Gastroesophageal sphincter (tissue), 4 donors: ENCODE measurements at regions not wholly inside any gene's neighbourhood (a gene's known extent, or its start where the extent isn't known, plus 50 kb on each side); places are given as distances from the start of the nearest gene placed in this dataset.
"Not testable (repeated sequence)": the region's sequence is repeated elsewhere in the genome, so short reads cannot be mapped to it uniquely, and the experiment has no call there.

Experiments
- ATAC-seq: fragments of 150-250 bp; one replicate; pipeline ENCODE4 v1.9.1; 2016; ENCODE audit warnings: mild to moderate bottlenecking, moderate library complexity
- H3K27ac ChIP-seq, 4 donors: fragments of 200-600 bp; sonication (generic) in 3 of 4; 1 replicate in 3 of 4; 2 replicates in 1 of 4; pipeline ENCODE4 v1.5.1; 2016 to 2019
- H3K27me3 ChIP-seq: fragments of 200-600 bp; sonication (generic); one replicate; pipeline ENCODE4 v1.5.1; 2019
- H3K36me3 ChIP-seq, 2 donors: fragments of 200-600 bp; sonication (generic); one replicate each; pipeline ENCODE4 v1.5.1; 2019; ENCODE audit warnings: control low read depth in 1 of 2
- H3K4me1 ChIP-seq, 3 donors: fragments of 200-600 bp; sonication (generic); 1 replicate in 2 of 3; 2 replicates in 1 of 3; pipeline ENCODE4 v1.5.1; 2016 to 2019; ENCODE audit warnings: control low read depth in 2 of 3
- H3K4me3 ChIP-seq, 2 donors: fragments of 200-600 bp; sonication (generic); one replicate each; pipeline ENCODE4 v1.5.1; 2019; ENCODE audit warnings: mild to moderate bottlenecking in 1 of 2, moderate library complexity in 1 of 2
- H3K9me3 ChIP-seq, 3 donors: fragments of 200-600 bp; sonication (generic); one replicate each; pipeline ENCODE4 v1.5.1; 2017 to 2019; ENCODE audit warnings: control low read depth in 2 of 3
- EP300 ChIP-seq: sonication (generic); formaldehyde crosslinking; IDR thresholded peaks from one replicate; pipeline ENCODE4 v1.6.1; 2017; ENCODE audit warnings: antibody characterized with exemption, mild to moderate bottlenecking
- POLR2A ChIP-seq, 2 donors: fragments of 450-650 bp; IDR thresholded peaks; one replicate each; pipeline ENCODE4 v1.6.1; 2017; ENCODE audit warnings: antibody characterized with exemption in 2 of 2, mild to moderate bottlenecking in 2 of 2, moderate library complexity in 1 of 2
- POLR2AphosphoS5 ChIP-seq: sonication (generic); formaldehyde crosslinking; IDR thresholded peaks from one replicate; pipeline ENCODE4 v1.6.1; 2017; ENCODE audit warnings: antibody characterized with exemption
- WGBS, 2 donors: methylation state at CpG; one replicate each; pipeline ENCODE4 v1.1.5; 2018; ENCODE audit warnings: low coverage in 1 of 2; 5-methylcytosine and 5-hydroxymethylcytosine counted together
- TF ChIP-seq, protein P1 (sequence below), 4 experiments: fragments of 200-600 bp in 2 of 4; fragments of 450-650 bp in 2 of 4; sonication (generic) in 1 of 4; IDR thresholded peaks; one replicate each; pipeline ENCODE4 v1.5.1; 2017 to 2019; ENCODE audit warnings: antibody characterized with exemption in 4 of 4, mild to moderate bottlenecking in 2 of 4, moderate library complexity in 2 of 4

DNA sequence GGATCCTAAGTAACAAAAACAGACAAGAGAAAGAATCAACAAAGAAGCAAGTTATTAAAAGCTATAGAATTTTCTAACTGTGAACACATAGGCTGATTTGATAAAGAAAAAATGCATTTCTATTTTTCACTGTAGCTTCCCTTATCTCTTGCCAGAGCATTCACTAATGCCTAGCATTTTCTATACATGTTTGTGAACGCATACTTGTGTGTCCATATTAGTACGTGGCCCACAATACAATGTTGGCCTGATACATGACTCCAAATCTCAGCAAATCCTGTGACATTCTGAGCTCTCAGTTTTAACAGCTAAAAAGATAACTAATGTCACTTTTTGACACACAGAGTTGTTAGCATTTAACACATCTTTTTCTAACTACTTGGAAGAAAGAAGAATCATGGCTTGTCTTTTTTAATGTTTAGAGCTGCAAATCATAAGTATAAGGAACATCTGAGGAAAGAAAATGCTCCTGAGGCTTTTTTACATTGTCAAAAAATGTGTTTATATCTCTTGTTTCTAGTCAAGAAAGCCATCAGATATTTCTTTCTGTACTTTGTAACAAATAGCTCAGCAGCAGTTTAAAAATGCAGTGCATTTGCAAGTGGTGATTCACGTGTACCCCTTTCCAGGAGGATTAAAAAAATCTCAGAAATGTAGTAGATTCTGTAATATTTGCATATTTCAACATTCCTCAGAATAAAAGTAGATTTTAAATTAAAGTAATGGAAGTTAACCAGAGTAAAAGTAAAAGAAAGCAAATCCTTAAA is 1646.8 kb upstream of the TMEFF2 start:
- ATAC-seq = no peak
- H3K4me3 ChIP-seq = no peak overlapping the region
- 50 to 58% methylated on average over 3 of the region's 3 CpGs for WGBS, 2 donors
- TF ChIP-seq POLR2AphosphoS5 (no peak), POLR2A (IDR thresholded peaks at IDR 0.05) (no peak), EP300 (no peak)
- TF ChIP-seq, protein P1, sequence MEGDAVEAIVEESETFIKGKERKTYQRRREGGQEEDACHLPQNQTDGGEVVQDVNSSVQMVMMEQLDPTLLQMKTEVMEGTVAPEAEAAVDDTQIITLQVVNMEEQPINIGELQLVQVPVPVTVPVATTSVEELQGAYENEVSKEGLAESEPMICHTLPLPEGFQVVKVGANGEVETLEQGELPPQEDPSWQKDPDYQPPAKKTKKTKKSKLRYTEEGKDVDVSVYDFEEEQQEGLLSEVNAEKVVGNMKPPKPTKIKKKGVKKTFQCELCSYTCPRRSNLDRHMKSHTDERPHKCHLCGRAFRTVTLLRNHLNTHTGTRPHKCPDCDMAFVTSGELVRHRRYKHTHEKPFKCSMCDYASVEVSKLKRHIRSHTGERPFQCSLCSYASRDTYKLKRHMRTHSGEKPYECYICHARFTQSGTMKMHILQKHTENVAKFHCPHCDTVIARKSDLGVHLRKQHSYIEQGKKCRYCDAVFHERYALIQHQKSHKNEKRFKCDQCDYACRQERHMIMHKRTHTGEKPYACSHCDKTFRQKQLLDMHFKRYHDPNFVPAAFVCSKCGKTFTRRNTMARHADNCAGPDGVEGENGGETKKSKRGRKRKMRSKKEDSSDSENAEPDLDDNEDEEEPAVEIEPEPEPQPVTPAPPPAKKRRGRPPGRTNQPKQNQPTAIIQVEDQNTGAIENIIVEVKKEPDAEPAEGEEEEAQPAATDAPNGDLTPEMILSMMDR (IDR thresholded peaks at IDR 0.05) = no peak
- H3K4me1 ChIP-seq = no peaks in the 10 kb centered on the region
- no peaks in the 10 kb centered on the region for H3K36me3 ChIP-seq
- H3K27me3 ChIP-seq = no peaks in the 10 kb centered on the region
- no peaks in the 10 kb centered on the region for H3K9me3 ChIP-seq
- H3K27ac ChIP-seq = no peak overlapping the region

DNA sequence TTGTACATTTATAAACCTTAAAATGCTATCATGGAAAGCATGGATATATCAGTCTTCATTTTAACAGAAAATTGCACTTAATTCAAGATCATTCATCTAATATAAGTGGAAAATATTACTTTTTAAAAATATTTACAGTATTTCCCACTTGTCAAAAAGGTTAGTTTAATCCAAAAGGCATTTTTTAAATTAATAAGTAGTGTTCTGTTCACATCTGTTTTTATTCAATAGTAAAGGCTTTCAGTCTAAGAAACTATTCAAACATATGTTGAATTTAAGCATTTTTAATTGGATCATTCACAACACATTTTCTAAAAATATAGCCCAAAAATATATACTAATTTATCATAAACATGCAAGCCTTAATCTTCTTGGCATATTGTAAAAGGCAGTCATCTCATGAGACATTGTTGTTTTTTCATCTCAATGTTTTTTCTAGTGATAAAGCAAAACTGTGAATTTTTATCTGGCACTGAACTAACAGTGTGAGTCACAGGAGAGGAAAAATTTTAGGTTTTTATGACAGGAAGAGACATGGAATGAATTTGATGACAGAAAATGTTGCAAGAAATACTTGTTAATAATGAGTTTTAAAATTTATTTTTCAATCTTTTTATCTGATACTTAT is 1642.5 kb upstream of the TMEFF2 start:
- ATAC-seq = no peak
- Histone ChIP-seq H3K4me1 (no peaks in the 10 kb centered on the region), H3K27me3 (no peaks in the 10 kb centered on the region), H3K4me3 (no peak overlapping the region), H3K27ac (no peak overlapping the region), H3K9me3 (peaks cover 0 to 9% (median 0%) of the 10 kb centered on the region in 3 donors), H3K36me3 (no peaks in the 10 kb centered on the region)
- TF ChIP-seq EP300 (no peak), POLR2AphosphoS5 (no peak), POLR2A (IDR thresholded peaks at IDR 0.05) (no peak)
- TF ChIP-seq, protein P1 (IDR thresholded peaks at IDR 0.05) = no peak

DNA sequence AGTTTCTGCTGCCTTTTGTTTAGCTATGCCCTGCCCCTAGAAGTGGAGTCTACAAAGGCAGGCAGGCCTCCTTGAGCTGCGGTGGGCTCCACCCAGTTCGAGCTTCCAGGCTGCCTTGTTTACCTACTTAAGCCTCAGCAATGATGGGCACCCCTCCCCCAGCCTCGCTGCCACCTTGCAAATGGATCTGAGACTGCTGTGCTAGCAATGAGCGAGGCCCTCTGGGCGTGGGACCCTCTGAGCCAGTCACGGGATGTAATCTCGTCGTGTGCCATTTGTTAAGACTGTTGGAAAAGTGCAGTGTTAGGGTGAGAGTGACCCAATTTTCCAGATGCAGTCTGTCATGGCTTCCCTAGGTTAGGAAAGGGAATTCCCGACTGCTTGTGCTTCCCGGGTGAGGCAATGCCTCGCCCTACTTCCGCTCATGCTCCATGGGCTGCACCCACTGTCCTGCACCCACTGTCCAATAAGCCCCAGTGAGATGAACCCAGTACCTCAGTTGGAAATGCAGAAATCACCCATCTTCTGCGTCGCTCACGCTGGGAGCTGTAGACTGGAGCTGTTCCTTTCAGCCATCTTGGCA is 1641.8 kb upstream of the TMEFF2 start:
- not testable (repeated sequence) for H3K9me3 ChIP-seq, H3K36me3 ChIP-seq, H3K27me3 ChIP-seq, H3K4me3 ChIP-seq, H3K4me1 ChIP-seq, H3K27ac ChIP-seq, ATAC-seq
- 68 to 87% methylated on average over 4 to 5 of the region's 15 CpGs for WGBS, 2 donors

DNA sequence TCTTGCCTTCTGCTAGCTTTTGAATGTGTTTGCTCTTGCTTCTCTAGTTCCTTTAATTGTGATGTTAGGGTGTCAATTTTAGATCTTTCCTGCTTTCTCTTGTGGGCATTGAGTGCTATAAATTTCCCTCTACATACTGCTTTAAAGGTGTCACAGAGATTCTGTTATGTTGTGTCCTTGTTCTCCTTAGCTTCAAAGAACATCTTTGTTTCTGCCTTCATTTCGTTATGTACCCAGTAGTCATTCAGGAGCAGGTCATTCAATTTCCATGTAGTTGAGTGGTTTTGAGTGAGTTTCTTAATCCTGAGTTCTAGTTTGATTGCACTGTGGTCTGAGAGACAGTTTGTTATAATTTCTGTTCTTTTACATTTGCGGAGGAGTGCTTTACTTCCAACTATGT is 1639.2 kb upstream of the TMEFF2 start:
- H3K27ac ChIP-seq, H3K27me3 ChIP-seq, H3K36me3 ChIP-seq, H3K4me3 ChIP-seq, H3K9me3 ChIP-seq, H3K4me1 ChIP-seq, ATAC-seq: not testable (repeated sequence)
- WGBS, 2 donors = 0% methylated on average over 1 of the region's 2 CpGs; no CpG with 5 or more reads in 1 of the 2 donors

DNA sequence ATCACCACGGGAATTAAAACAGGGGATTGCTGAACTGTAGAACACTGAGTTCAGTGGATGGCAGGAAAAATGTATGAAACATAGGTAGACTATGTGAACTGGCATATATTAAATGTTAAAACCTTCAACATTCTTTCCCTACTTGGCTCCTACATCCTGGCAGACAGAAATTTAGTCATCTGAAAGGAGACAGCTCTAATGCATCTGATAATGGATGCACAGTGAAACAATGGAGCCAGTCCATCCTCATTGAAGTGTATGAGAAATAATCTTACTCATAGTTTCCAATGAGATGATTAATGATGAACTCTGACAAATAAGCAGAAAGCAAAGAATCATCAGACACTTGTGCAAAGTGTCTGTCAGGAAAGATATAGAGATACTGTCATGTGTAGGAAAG is 1629.7 kb upstream of the TMEFF2 start:
- Histone ChIP-seq H3K4me1 (no peaks in the 10 kb centered on the region), H3K27ac (no peak overlapping the region), H3K27me3 (no peaks in the 10 kb centered on the region), H3K4me3 (no peak overlapping the region), H3K9me3 (peaks cover 0 to 24% (median 0%) of the 10 kb centered on the region in 3 donors), H3K36me3 (no peaks in the 10 kb centered on the region)
- no peak for ATAC-seq
- WGBS, 2 donors = 50 to 52% methylated on average over 1 of the region's 1 CpG
- TF ChIP-seq EP300 (no peak), POLR2AphosphoS5 (no peak), POLR2A (IDR thresholded peaks at IDR 0.05) (no peak)
- TF ChIP-seq, protein P1 (IDR thresholded peaks at IDR 0.05) = no peak
